GM10248 (cell line): ENCODE measurements at regions not wholly inside any gene's neighbourhood (a gene's known extent, or its start where the extent isn't known, plus 50 kb on each side); places are given as distances from the start of the nearest gene placed in this dataset.

Experiments
- CTCF ChIA-PET: fragments of 300-600 bp; sonication (Branson Sonifier 250); formaldehyde crosslinking; extraction: SDS; loops from one replicate; lab custom pipeline; 2021; ENCODE audit warnings: antibody characterized with exemption; lab: Yijun Ruan, JAX
- POLR2A ChIA-PET: fragments of 350-650 bp; sonication (Branson Sonifier 250); formaldehyde crosslinking; extraction: SDS; loops from one replicate; lab custom pipeline; 2020; ENCODE audit warnings: antibody characterized with exemption; lab: Yijun Ruan, JAX
- DNase-seq: peaks from one replicate; pipeline ENCODE4 v3.0.0; 2012; ENCODE audit errors: extremely low spot score
- CTCF ChIP-seq: IDR thresholded peaks from 2 replicates; pipeline ENCODE4 v1.5.1; 2012; ENCODE audit warnings: mild to moderate bottlenecking, low read depth; ENCODE audit errors: extremely low read depth, missing control alignments, control extremely low read depth

DNA sequence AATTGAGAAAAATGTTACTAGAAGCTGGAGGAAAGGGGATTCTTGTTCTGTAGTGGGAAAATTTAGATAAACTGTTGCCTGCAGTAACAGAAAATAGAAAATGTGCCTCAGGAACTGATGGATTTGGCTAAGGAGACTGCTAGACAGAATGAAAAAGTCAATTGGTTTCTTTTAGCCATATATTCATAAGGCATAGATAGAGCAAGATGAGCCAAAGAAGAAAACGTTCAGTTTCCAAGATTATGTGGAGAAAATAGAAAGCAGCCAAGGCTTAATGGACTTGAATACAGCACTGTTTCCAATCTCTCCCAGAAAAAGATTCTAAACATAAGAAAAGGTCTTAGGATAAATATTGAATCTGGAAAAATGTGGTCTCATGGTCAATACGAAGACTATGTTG, 115.1 kb upstream of the TCF21 start:
- POLR2A ChIA-PET = no interaction called here
- no peak for DNase-seq
- TF ChIP-seq CTCF = no peak
- CTCF ChIA-PET = interaction anchor here (0.8 to 1.7 kb wide), 5 partner anchors 9 to 21 kb away, joined by 3 to 5 read pairs (median 4); no protein-coding TSS in a partner anchor

DNA sequence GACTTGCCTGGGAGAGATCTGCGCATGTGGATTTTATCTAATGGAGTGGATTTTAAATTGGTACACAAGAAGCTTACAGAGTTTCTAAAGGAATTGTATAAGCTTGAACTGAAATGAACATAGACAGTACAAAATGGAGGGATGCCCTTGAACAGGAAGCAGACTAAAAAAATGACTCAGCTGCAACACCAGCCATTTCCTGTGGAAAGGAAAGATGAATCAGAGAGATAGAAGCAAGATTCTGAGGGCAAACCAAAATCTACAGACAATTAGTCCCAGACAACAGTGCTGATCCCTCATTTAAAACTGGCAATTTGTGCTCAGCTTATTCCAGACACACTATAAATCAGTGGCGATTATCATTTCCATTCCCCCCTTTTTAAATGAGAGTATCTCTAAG, 114.6 kb upstream of the TCF21 start:
- no peak for TF ChIP-seq CTCF
- ChIA-PET POLR2A (no interaction called here), CTCF (interaction anchor here (1.4 kb wide), 1 partner anchor 12 kb away, joined by 4 read pairs; no protein-coding TSS in a partner anchor)
- DNase-seq = no peak

DNA sequence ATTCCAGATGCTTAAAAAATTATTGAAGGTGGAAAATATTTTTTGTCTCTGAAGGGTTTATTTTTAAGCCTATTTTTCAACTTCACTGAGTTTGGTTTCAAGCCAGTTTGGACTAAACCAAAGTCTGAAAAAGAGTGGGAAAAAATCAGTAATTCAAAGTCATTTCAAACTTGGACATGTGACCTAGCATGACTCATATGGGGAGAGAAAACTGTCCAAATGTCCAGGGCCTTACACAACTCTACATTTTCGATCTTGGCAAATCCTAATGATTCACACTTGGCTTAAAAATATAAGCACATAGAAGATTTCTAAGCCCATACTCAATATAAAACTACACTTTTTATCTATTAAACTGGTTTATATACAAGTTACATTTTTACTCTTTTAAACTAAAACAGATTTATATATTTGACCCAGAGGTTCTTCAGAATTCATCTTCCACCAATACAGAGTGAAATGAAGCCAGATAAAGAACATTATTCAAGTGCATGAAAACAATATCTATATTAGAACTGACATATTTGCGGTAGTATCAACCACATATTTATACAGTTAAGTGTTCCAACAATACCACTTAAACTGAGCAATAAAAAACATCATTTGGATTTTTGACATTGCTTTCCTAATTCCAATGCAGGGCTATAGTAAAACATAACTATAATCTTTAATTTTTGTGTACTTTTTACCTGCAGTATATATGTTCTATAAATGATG, 110.3 kb upstream of the TCF21 start:
- POLR2A ChIA-PET = no interaction called here
- CTCF ChIA-PET = no interaction called here
- DNase-seq = no peak
- TF ChIP-seq CTCF = no peak

- DNase-seq = no peak
- POLR2A ChIA-PET = no interaction called here
- CTCF ChIA-PET = no interaction called here
- TF ChIP-seq CTCF = no peak
Measured at GRCh38 chr6:133779916-133780695, 108.8 kb upstream of the TCF21 start.

DNA sequence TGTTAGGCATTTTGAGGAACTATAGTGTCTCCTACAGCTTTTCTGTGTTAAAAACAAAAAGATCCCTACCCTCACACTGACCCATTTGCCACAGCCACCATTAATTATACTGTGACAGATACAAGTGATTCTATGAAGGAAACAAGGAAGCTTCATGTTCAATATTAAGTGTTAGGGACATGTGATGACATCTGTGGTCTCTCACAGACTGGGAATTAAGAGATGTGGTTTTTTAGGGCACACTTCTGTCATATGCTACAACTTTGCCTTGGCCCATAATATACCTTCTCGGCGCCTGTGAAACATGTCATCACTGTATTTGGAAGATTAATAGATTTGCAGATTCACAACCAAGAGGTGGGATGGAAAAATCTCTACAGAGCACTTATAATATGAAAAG, 102.9 kb upstream of the TCF21 start:
- CTCF ChIA-PET = no interaction called here
- POLR2A ChIA-PET = no interaction called here
- DNase-seq = no peak
- TF ChIP-seq CTCF = no peak

DNA sequence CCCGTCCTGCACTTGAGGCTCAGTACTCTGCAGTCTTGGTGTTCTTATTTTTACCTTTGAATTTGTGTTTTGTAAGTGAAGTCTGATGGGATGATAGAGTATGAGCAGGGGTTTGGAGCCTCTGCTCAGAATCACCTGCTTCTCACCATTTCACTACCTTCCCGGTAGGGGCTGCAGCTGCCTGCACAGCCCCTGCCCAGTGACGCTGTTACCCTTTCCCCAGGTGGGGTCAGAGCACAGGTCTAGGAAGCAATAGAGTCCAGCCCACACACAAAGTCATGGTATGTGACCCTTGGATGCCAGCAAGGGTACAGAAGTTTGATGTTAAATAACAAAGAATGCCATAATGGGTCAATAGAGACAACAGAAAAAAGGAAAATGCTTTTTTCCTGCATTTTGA, 101.8 kb upstream of the TCF21 start:
- ChIA-PET POLR2A (no interaction called here), CTCF (no interaction called here)
- no peak for DNase-seq
- TF ChIP-seq CTCF = no peak
